ENCODE measurements at regions not wholly inside any gene's neighbourhood (a gene's known extent, or its start where the extent isn't known, plus 50 kb on each side); places are given as distances from the start of the nearest gene placed in this dataset.

DNA sequence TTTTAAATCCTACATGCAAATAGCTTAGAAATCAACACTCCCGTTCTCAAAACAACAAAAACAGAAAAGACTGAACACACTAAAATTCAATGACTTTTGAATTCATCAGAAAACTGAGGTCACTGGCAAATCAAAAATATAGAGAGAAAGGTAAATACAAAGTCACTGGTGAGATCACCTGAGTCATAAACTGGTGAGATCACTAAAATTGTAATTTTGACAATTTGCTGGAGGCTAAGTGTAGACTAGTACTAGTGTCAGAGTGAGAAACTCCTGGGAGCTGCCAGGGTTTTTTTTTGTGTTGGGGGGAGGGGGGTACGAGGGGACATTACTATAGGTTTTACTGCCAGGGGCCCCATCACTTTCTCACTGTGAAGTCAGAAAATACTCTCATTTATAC is 1876.0 kb upstream of the CELF4 start:
- intact Hi-C loops (cut with micrococcal nuclease) = no loop called here

DNA sequence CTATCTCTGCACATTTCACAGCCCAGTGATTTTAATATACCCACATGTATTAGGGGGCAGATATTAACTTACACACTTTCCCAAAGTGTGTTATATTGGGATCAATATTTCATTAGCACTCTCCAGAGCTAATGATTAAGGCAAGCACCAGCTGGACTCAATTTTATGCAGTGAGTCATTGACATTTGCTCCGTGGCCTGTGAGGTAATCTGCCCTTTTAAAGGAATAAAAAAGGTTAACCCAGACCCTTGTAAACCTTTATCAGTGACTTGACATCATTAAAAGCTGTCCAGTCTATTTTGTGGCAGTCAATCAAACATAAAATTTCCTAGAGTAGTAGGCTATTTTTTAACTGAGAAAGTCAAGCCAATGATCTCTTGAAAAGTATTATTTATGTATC is 1870.4 kb upstream of the CELF4 start:
- intact Hi-C loops (cut with micrococcal nuclease) = no loop called here

DNA sequence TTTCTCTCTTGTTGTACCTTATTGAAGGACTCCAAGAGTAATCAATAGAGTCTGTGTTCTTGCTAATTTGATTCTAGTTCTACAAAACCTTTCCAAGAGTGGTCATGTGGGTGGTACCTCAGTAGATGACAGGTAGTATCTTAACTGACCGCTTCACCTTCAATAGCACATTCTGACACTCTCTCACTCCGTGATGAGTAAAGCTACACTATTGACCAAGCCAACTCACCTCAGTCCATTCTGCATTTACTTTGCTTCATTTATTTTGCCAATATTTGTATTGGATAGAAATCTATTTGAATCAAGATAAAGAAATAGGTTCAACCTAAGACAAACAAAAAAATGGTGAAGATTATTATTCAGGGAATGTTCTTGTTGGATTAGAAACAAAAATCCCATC is 1869.6 kb upstream of the CELF4 start:
- intact Hi-C loops (cut with micrococcal nuclease) = no loop called here

DNA sequence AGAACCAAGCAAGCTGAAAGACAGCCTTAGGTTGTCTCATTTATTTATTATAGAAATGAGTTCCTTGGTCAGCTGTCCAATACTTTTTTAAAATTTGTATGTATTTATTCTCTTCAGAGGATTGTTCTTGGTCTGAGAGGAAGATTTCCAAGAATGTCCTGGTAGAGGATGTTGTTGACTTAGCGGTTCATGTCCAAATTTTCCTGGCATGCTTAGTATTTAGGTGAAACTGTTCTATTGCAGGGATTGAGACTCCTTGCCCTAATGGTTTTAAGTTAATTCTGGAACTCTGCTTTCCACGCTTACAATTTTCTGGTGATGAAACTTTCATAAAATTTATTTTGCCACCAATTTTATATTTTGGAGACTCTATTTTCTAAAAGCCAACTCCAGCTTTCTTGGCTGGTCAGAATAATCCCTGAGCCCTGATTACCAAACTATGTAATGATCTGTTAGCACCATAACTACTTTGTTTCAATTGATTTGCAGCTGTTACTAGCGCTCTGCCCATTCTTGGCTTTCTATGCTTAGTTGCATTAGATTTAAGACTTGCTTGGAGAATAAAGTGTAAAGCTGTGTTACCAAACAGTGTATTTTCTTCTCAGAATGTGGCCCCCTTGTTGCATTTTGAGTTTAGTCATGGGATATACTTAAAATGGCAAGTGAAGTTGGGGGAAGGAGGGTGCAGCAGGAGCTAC is 1868.8 kb upstream of the CELF4 start:
- intact Hi-C loops (cut with micrococcal nuclease) = no loop called here

DNA sequence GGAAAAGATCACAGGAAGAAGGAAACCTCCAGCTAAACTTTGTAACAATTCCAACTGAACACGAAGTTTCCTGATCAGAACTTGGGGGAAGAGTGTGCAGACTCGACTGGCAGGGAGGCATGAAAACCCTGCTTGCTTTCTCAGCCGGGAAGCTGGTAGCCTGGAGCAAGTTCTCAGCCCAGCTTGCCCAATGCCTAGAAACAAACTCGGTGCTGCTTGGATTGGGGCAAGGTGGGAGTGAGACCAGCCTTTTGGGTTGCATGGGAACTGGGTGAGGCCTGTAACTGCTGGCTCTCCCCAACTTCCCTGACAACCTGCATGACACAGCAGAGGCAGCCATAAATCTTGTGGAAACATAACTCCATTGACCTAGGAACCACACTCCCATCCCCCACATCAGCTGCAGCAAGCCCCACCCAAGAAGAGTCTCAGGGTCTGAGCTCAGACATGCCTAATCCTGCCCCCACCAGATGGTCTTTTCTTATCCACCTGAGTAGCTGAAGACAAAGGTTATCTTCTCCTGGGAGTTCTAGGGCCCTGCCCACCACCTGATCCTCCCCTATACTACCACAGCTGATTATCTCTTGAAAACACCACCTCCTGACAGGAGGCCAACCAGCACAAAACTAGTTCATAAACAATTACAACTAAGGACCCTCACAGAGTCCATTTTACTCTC is 1859.7 kb upstream of the CELF4 start:
- intact Hi-C loops (cut with micrococcal nuclease) = no loop called here

DNA sequence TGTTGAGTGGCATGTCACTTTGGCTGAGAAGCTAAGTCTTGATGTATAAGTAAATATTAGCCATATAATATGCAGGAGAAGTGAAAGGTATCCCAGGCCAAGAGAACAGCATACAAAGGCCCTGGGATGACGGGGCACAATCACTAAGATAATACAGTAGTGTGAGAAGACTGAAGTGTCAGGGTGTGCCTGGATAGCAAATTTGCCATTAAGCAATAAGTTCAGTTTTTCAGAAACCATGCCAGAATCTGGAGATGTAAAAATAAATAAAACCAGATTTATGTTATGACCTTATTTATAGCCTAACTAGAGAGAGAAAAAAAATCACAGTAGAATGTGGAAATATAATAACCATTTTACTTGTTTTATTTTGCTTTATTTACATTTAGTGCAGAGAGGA is 1858.7 kb upstream of the CELF4 start:
- intact Hi-C loops (cut with micrococcal nuclease) = no loop called here

DNA sequence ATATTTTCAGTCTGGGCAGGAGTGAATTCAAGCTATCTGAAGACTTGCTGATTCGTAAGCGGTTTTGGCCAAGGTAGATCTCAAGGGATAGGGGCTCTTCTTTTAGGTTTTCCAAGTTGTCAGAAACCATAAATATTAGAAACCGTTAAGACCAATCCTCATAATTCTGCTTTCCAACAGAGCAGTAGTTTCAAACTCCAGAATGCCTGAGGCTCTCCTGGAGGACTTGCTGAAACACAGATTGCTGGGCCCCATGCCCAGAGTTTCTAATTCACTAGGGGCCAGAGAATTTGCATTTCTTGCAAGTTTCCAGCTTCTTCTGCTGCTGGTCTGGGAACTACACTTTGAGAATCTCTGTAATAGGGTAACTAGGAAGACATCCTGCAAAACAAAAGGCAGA is 1855.7 kb upstream of the CELF4 start:
- intact Hi-C loops (cut with micrococcal nuclease) = no loop called here

DNA sequence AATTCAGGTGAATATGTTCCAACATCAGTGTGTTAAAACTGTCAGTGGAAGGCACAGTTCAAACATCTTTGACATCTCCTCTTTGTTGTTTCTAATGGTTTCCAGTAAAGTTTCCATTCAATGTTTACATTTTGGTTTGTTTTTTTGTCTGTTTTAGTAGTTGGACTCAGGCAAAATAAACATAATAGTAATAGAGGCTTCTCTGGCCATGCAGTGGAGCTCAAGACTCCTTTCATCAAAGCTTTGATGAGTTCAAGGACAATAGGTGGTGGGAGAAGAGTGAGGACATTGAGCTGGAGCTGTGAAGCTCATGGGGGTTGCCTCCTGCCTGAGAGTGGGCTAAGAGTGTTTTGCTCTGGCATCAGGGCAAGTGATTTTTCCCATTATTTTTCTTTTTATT is 1853.7 kb upstream of the CELF4 start:
- intact Hi-C loops (cut with micrococcal nuclease) = no loop called here

DNA sequence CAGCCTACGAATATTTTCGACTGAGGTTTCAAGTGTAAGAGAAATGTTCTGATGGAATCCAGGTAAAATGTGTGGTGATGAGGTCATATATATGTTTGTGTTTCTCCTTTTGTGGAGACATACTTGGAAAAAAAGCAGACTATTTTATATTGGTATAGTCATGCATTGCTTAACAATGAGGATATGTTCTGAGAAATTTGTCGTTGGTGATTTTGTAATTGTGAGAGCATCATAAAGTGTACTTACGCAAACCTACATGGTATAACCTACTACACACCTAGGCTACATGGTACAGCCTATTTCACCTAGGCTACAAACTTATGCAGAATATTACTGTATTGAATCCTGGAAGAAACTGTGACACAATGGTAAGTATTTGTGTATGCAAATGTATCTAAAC is 1849.9 kb upstream of the CELF4 start:
- intact Hi-C loops (cut with micrococcal nuclease) = no loop called here

DNA sequence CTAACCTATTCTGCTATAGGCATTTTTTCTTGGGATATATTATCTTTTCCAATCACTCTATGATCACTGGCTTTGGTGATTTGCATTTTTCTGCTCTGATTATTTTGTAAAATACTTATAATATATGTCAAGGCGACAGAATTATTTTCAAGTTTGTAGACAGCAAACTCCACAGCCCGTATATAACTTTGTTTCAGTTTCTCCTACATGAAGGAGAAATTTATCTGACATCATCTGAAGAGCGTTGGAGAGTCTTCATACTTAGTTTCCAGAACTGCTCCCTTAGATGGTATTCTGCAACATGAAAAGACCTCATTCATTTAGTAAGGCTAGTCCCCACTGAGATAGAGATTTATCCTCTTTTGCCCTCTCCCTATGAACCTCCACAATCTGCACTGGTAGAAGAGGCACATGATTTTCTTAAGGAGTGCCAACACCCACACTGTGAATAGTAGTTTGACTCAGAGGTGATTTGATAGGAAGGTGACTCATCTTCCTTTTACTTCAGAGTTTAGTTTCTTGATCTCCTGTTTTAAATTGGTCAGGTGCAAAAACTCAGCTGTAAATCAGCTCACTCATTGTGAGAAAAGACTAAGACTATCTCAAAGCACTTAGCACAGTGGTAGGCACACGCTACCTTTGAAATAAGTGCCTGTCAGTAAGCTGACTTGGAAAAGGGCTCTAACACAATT is 1848.6 kb upstream of the CELF4 start:
- intact Hi-C loops (cut with micrococcal nuclease) = no loop called here

DNA sequence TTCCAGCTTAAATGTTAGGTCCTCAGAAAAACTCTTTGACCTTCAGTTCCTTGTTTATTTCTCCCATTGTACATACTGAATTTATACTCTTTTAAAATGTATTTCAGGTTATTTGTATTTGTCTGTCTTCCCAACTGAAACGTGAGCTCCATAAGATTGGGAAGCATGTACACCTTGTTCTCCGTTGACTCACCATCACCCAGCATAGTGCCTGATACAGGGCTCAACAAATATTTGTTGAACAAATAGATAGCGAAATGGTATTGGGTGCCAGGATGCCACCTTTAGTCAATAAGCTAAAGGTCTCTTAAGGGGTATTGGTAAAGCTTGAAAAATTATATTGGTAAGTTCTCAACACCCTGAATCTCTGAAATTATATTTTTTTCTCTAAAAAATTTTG is 1841.3 kb upstream of the CELF4 start:
- intact Hi-C loops (cut with micrococcal nuclease) = no loop called here

DNA sequence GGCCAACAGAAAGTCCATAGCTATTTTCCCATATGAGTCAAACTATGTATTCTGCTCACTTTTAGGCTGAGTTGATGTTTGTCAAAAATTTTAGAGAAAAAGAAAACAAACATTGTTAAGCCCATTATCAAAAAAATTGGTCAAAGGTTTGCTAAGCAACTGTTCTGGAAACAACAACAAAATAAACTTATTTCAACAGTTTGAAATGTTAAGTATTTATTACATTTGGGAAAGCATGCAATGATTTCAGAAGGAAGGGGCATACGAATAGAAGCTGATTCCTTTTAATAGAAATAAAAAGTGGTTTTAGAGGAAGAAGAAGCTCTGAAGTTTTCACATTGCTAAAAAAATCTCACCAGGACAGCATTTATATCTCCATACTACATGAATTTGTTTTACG is 1837.5 kb upstream of the CELF4 start:
- intact Hi-C loops (cut with micrococcal nuclease) = no loop called here

DNA sequence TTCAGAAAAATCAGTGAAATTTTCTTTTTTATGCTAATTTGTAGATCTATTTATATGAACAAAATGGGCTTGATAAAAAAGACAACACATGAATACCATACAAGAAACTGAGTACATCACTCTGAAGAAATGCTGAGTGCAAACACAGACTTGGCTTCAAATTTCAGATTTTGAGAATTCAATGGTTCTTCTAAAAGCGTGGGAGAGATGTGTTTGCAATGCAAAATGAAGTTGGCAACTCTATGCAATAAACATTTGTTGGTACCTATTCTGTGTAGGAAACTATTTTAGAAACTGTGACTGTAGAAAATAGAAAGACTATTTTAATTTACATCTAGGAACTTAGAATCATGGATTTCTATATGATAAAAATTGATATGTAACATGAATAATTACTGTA is 1834.1 kb upstream of the CELF4 start:
- intact Hi-C loops (cut with micrococcal nuclease) = no loop called here

DNA sequence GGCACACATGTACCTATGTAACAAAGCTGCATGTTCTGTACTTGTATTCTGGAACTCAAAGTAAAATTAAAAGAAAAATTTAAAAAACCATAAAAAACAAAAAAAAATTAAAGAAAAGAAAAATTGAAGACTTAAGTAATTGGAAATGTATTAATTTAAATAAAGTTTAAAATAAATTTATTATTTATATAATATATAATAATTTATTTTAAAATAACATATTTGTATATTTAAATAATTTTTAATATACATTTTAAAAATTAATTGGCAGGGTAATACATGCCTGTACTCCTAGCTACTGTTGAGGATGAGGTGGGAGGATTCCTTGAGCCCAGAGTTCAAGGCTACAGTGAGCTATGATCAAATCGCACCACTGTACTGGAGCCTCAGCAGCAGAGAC is 1830.6 kb upstream of the CELF4 start:
- intact Hi-C loops (cut with micrococcal nuclease) = no loop called here

DNA sequence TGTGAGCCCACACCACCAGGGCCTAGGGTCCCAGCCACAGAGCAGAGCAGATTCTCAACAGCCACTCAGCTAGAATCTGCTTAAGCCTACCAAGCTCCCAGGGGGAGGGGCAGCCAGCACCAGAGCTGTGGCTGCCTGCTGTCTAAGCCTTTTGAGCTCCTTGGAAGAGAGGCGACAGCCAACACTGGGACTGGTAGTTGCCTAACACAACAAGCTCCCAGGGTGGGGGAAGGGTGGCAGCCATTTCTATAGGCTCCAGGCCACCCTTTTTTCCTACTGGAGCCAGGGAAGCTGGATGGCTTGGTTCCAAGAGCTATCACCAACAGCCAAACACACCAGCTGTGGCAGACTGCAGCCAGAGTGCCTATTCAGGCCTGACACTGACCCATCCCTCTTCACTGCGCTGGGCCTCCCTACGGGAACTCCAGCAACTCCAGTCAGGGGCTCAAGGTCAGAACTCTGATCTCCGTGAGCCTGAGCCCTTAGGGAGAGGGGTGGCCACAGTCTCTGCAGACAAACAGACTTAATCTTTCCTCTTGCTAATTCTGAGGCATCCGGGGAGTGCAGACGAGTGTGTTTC is 1824.3 kb upstream of the CELF4 start:
- intact Hi-C loops (cut with micrococcal nuclease) = no loop called here

DNA sequence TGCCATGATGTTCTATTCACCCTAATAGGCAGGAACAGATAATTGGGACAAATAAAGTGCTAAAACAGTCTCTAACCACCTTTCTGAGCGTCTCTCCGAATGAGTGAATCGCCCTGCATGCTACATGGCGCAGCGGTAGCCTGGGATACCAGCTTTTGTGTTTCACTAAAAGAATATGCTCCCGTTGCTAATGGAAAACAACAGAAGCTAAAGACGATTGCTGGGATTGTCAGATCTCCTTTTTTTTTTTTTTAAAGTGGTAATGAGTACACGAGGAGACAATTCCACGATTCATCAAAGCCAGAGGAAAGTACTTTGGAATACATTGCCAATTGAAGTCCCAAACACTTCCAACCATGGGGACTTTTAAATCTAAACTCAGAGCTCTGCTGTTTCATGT is 1815.3 kb upstream of the CELF4 start:
- intact Hi-C loops (cut with micrococcal nuclease) = no loop called here

DNA sequence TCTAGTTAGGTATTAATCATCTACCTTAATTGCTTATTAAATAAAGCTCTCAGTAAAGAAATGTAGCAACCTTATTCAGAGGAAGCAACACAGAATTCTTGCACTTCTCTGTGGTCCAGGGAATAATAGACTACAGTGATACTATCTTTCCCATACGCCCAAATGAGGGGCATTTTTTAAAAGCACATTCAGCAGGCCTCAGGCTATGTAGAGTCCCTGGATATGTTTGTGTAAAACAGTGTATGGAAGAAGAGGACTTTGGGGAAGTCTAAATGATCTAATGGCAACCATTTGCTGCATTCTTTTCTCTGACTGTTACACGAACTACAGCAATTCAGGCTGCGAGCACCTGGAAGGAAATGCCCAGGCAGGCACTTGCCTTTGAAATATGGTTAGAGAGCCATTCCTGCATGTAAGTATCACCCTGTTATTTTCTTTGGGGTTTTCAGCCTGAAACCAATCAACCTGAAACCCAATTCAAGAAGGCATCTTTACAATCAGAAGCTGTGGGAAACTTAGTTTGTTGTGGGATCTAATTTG is 1814.7 kb upstream of the CELF4 start:
- intact Hi-C loops (cut with micrococcal nuclease) = no loop called here

DNA sequence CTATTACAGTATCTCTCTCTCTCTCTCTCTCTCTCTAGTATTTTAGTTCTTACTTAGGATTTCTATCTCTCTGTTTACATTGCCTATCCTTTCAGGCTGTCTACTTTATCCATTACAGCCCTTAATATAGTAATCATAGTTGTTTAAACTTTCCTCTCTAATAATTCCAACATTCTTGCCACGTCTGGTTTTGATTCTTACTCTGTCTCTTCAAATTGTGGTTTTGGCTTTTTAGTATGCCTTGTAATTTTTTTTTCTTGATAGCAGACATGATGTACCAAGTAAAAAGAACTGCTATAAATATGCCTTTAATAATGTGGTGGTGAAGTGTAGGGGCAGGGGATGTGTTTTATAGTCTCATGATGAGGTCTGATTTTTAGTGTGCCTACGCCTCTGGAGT is 1809.5 kb upstream of the CELF4 start:
- intact Hi-C loops (cut with micrococcal nuclease) = no loop called here

DNA sequence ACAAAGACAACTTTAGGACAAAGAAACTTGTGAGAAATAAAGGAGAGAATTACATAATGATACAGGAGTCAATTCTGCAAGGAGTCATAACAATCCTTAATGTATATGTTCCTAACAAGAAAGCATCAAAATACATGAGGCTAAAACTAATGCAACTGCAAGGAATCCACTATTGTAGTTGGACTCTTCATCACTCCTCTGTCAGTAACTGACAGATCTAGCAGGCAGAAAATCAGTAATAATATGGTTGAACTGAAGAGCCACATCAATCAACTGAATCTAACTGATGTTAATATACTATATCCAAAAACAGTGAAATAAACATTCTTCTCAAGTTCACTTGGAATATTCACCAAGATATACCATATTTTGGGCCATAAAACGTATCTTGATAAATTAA is 1806.4 kb upstream of the CELF4 start:
- intact Hi-C loops (cut with micrococcal nuclease) = no loop called here

DNA sequence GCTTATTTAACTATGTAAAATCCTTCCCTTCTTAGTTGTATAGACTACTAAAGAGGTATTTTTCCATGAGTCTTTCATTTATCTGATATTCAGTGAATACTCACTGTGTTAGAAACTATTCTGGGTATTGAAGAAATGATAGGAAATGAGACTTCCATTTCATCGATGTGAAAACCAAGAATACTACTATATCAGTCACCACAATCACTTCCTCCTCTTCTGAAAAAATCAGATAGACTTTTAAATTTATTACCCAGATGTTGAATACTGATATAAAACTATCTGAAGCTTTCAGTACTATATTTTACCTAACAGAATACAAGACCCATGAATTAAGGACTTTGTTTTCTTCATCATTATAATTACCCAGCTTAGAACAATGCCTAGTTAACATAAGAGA is 1801.1 kb upstream of the CELF4 start:
- intact Hi-C loops (cut with micrococcal nuclease) = no loop called here

DNA sequence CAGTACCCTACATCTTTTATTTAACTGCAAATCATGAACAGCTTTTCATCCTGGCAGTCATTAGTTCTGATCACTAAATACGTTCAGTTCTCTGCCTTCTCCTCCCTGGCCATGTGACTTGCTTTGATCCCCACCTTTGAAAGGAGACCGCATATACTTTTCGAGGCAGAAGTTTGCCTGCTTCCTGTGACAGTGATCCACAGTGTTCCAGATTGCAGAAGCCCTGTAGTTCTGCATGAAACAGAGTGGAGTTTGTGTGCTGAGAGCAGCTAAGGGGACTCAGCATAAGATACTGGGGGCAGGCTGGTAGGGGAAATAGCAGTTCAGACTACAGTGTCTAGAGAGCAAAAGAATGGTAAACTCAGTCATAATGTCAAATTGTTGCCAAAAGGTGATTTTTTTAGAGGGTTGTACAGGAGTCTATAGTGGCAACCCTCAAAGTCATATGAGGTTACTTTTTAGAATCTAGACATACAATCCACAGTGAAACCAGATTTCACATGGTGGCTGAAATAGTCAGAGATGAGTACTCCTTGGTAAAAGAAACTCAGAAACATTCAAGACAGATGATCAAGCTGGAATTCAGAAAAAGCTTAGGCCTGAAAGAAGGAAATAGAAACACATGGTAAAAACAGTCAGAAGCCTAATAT is 1800.4 kb upstream of the CELF4 start:
- intact Hi-C loops (cut with micrococcal nuclease) = no loop called here

DNA sequence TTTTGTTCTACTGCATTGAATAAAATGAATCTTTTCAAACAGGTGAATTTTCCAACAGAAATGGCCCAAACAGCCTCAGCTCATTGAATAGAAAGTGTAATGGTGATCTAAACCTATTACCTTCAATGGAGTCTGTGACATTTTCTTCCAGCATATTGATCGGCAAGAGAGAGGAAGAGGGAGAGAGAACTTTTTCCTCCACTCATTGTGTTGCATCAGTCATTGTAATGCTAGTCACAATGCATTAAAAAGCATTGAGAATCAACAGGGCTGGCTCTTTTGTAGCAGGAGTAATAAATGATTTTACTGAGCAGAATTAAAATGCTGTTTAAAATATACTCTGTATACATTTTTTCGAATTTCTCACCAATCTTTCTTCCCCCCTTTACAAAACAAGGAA is 1794.5 kb upstream of the CELF4 start:
- intact Hi-C loops (cut with micrococcal nuclease) = no loop called here
